ENCODE measurements at regions not wholly inside any gene's neighbourhood (a gene's known extent, or its start where the extent isn't known, plus 50 kb on each side); places are given as distances from the start of the nearest gene placed in this dataset.

DNA sequence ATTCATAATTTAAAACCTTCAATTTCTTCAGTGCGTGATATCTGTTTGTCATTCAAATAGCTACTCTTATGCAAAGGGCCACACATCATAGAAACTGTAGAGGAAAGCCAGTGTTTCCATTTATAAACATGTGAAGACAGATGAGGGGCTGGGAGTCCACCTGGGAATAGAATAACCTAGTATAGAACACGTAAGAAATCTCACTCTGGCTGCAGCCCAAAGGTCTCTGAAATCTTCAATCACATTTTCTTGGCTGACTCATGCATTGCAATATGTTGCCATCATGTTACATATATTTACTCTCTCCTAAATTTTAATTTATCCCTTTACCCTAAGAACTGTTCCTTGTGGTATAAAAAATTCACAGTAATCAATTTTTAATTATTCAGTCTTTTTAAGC lies 123.2 kb downstream of the ELOVL4 start:
- H2AFZ ChIP-seq (ENCODE audit: low read length) = no peak overlapping the region
- no peak overlapping the region for H3K23ac ChIP-seq (ENCODE audit: insufficient read length)
- WGBS, 2 experiments (ENCODE audit: extremely low coverage in 1 of 2, insufficient coverage in 1 of 2, insufficient read length in 1 of 2, insufficient replicate concordance in 2 of 2, low coverage in 1 of 2, low lambda C conversion rate in 2 of 2, missing lambda C conversion rate in 1 of 2) = 89% methylated on average over 2 of the region's 2 CpGs; no CpG with 5 or more reads in 1 of the 2 experiments
- H4K20me1 ChIP-seq (replicated peaks in 1 of 2; ENCODE audit: control insufficient read depth in 1 of 2, insufficient read depth in 2 of 2, low read length in 2 of 2) = no peaks in the 10 kb centered on the region
- H3K4me1 ChIP-seq (replicated peaks in 1 of 4; ENCODE audit: control insufficient read depth in 3 of 4, insufficient read depth in 4 of 4, low read length in 3 of 4) = no peaks in the 10 kb centered on the region
- H3K27ac ChIP-seq (ENCODE audit: low read depth, low read length) = no peak overlapping the region
- no peak overlapping the region for H2BK5ac ChIP-seq (ENCODE audit: low read depth, low read length)
- no peaks in the 10 kb centered on the region for H3K23me2 ChIP-seq (ENCODE audit: low read depth, low read length)
- H2AK5ac ChIP-seq (ENCODE audit: low read depth, low read length) = no peak overlapping the region
- H3K79me2 ChIP-seq (ENCODE audit: control insufficient read depth in 1 of 2, insufficient read depth in 2 of 2, low read length in 2 of 2) = no peaks in the 10 kb centered on the region
- H2BK12ac ChIP-seq (ENCODE audit: low read depth, low read length) = no peak overlapping the region
- no peak overlapping the region for H3K4me2 ChIP-seq (ENCODE audit: insufficient read depth in 1 of 2, low read depth in 2 of 2, low read length in 2 of 2)
- ChIA-PET POLR2A (ENCODE audit: partially characterized antibody) (no interaction called here), CTCF (ENCODE audit: partially characterized antibody) (interaction anchor here (0.7 to 1.5 kb wide), 6 partner anchors 10 to 110 kb away, joined by 3 to 7 read pairs (median 4); no protein-coding TSS in a partner anchor)
- no peak overlapping the region for H3K56ac ChIP-seq (replicated peaks; ENCODE audit: insufficient read length, low read depth, low read length)
- H3K14ac ChIP-seq (ENCODE audit: insufficient read length) = no peak overlapping the region
- no peak overlapping the region for H4K8ac ChIP-seq (ENCODE audit: extremely low read depth, insufficient read depth, low read length)
- H4K5ac ChIP-seq (ENCODE audit: insufficient read length, low read depth, low read length) = no peak overlapping the region
- H3K9ac ChIP-seq (replicated peaks in 1 of 4; ENCODE audit: extremely low read depth in 1 of 4, low read depth in 3 of 4, low read length in 3 of 4) = no peak overlapping the region
- no peak overlapping the region for H2BK20ac ChIP-seq (ENCODE audit: low read length)
- H2BK15ac ChIP-seq (ENCODE audit: low read length) = no peak overlapping the region
- H3K18ac ChIP-seq (ENCODE audit: extremely low read depth, low read length) = no peak overlapping the region
- H3K27me3 ChIP-seq (replicated peaks in 1 of 4; ENCODE audit: control insufficient read depth in 3 of 4, extremely low read depth in 1 of 4, insufficient read depth in 3 of 4, low read length in 3 of 4) = no peaks in the 10 kb centered on the region
- H3K79me1 ChIP-seq (ENCODE audit: low read depth, low read length) = no peaks in the 10 kb centered on the region
- no peak overlapping the region for H2BK120ac ChIP-seq (replicated peaks; ENCODE audit: low read depth, low read length)
- no peaks in the 10 kb centered on the region for H3K36me3 ChIP-seq (ENCODE audit: control insufficient read depth in 2 of 4, insufficient read depth in 4 of 4, low read length in 3 of 4)
- FAIRE-seq (no peak), DNase-seq (ENCODE audit: low read depth in 1 of 2, low spot score in 2 of 2) (no peak)
- H3K4me3 ChIP-seq (ENCODE audit: extremely low read depth in 1 of 4, insufficient read depth in 2 of 4, low read depth in 3 of 4, low read length in 4 of 4) = no peak overlapping the region
- H3K9me3 ChIP-seq (ENCODE audit: insufficient read depth in 2 of 2, low read depth in 1 of 2, low read length in 1 of 2) = peaks cover 0 to 3% of the 10 kb centered on the region in 2 experiments; a peak in 1 of 4 replicates
- no peak overlapping the region for H3K4ac ChIP-seq (replicated peaks; ENCODE audit: insufficient read length, low read depth, low read length)
- TF ChIP-seq FOSL1 (IDR thresholded peaks at IDR 0.05; ENCODE audit: insufficient read depth, low read depth, low read length) = no peak
- TF ChIP-seq KDM1A (IDR thresholded peaks at IDR 0.05; ENCODE audit: borderline replicate concordance, low read length) = no peak
- TF ChIP-seq TEAD4 (IDR thresholded peaks at IDR 0.05; ENCODE audit: low read depth, low read length) = no peak
- TF ChIP-seq CEBPB (IDR thresholded peaks at IDR 0.05; ENCODE audit: low read depth, low read length) = no peak
- TF ChIP-seq KDM5A (IDR thresholded peaks at IDR 0.05; ENCODE audit: low read length) = no peak
- no peak for TF ChIP-seq TAF1 (IDR thresholded peaks at IDR 0.05; ENCODE audit: low read depth, low read length)
- TF ChIP-seq CHD1 (IDR thresholded peaks at IDR 0.05; ENCODE audit: low read depth, low read length) = no peak
- no peak overlapping the region for H4K91ac ChIP-seq (replicated peaks; ENCODE audit: insufficient read length, low read length)

Measured in H1 (cell line).